ENCODE measurements at regions not wholly inside any gene's neighbourhood (a gene's known extent, or its start where the extent isn't known, plus 50 kb on each side); places are given as distances from the start of the nearest gene placed in this dataset.

DNA sequence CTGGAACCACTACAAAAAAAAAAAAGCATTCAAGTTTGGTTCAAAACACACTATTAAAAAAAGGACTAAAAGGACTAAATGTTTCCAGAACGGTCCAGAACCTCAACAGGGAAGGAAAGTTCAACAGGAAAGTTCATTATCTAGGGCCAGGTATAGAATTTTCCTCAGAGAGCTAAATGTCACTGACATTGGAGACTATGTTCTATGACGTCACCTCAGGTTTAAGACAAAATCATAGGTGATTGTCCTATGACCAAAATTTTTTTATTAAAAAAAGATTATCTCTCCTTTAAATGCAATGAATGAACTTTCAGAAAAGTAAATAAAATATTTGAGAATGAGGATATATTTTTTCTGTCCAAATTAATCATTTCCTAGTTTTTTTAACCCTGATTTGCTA, 746.7 kb upstream of the USP15 start:
- no peak overlapping the region for H3K4me3 ChIP-seq (ENCODE audit: low read depth, poor library complexity, severe bottlenecking)
- WGBS, 2 donors = 71 to 83% methylated on average over 2 of the region's 2 CpGs
- DNase-seq (ENCODE audit: low spot score in 2 of 2) = no peak
- no peak for TF ChIP-seq POLR2A (IDR thresholded peaks at IDR 0.05)
- TF ChIP-seq, protein P1, sequence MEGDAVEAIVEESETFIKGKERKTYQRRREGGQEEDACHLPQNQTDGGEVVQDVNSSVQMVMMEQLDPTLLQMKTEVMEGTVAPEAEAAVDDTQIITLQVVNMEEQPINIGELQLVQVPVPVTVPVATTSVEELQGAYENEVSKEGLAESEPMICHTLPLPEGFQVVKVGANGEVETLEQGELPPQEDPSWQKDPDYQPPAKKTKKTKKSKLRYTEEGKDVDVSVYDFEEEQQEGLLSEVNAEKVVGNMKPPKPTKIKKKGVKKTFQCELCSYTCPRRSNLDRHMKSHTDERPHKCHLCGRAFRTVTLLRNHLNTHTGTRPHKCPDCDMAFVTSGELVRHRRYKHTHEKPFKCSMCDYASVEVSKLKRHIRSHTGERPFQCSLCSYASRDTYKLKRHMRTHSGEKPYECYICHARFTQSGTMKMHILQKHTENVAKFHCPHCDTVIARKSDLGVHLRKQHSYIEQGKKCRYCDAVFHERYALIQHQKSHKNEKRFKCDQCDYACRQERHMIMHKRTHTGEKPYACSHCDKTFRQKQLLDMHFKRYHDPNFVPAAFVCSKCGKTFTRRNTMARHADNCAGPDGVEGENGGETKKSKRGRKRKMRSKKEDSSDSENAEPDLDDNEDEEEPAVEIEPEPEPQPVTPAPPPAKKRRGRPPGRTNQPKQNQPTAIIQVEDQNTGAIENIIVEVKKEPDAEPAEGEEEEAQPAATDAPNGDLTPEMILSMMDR (IDR thresholded peaks at IDR 0.05) = no peak
- intact Hi-C loops (cut with DNase I; ENCODE audit: low total_unique reads) = no loop called here

- DNase-seq (ENCODE audit: low spot score in 2 of 2) = no peak
- WGBS, 2 donors = 50 to 54% methylated on average over 8 of the region's 8 CpGs
- no peak overlapping the region for H3K4me3 ChIP-seq (ENCODE audit: low read depth, poor library complexity, severe bottlenecking)
- intact Hi-C loops (cut with DNase I; ENCODE audit: low total_unique reads) = no loop called here
- TF ChIP-seq POLR2A (IDR thresholded peaks at IDR 0.05) = no peak
- TF ChIP-seq, protein P1 (IDR thresholded peaks at IDR 0.05) = no peak
These were observed 746.2 kb upstream of the USP15 start for GRCh38 chr12:61514016-61514415.

- intact Hi-C loops (cut with DNase I; ENCODE audit: low total_unique reads) = no loop called here
- WGBS, 2 donors = 58 to 78% methylated on average over 1 of the region's 1 CpG
- DNase-seq (ENCODE audit: low spot score in 2 of 2) = no peak
- H3K4me3 ChIP-seq (ENCODE audit: low read depth, poor library complexity, severe bottlenecking) = no peak overlapping the region
- TF ChIP-seq, protein P1 (IDR thresholded peaks at IDR 0.05) = no peak
- no peak for TF ChIP-seq POLR2A (IDR thresholded peaks at IDR 0.05)
These were observed 738.9 kb upstream of the USP15 start for GRCh38 chr12:61521258-61521657.

DNA sequence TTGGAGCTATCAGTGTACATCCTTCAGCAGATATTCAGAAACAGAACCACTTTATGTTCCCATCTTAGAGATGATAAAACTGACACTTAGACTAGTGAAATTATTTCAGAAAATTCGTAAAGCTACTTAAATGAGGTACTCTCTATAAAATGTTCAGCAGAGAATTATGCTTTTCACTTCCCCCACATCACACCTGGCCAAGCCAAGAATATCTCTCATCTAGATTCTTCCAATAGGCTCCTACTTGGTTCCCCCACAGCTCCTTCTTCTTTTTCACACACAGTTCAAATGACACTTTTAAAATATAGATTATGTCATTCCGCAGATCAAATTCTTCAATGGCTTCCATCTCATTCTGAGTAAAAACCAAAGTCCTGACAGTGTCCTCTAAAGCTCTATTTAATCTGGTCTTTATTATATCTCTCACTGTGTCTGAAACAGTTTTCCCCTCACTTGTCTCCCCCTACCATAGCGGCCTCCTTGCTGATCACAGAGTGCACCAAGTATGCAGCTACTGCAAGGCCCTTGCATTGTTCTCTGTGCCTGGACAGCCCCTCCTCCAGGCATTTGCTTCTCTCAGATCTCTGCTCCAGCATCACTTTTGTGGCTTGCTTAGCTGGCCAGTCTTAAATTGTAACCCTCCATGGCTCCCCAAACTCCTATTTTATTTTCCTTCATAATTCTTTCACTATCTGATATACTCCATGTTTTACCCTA, 736.8 kb upstream of the USP15 start:
- 78 to 82% methylated on average over 3 of the region's 3 CpGs for WGBS, 2 donors
- intact Hi-C loops (cut with DNase I; ENCODE audit: low total_unique reads) = no loop called here
- DNase-seq (ENCODE audit: low spot score in 2 of 2) = no peak
- no peak overlapping the region for H3K4me3 ChIP-seq (ENCODE audit: low read depth, poor library complexity, severe bottlenecking)
- TF ChIP-seq, protein P1 (IDR thresholded peaks at IDR 0.05) = no peak
- no peak for TF ChIP-seq POLR2A (IDR thresholded peaks at IDR 0.05)

- 42 to 45% methylated on average over 2 of the region's 2 CpGs for WGBS, 2 donors
- H3K4me3 ChIP-seq (ENCODE audit: low read depth, poor library complexity, severe bottlenecking) = no peak overlapping the region
- intact Hi-C loops (cut with DNase I; ENCODE audit: low total_unique reads) = no loop called here
- no peak for TF ChIP-seq POLR2A (IDR thresholded peaks at IDR 0.05)
- TF ChIP-seq, protein P1 (IDR thresholded peaks at IDR 0.05) = no peak
- no peak for DNase-seq (ENCODE audit: low spot score in 2 of 2)
These were observed 735.4 kb upstream of the USP15 start for GRCh38 chr12:61524851-61525250.

- intact Hi-C loops (cut with DNase I; ENCODE audit: low total_unique reads) = no loop called here
- no peak for DNase-seq (ENCODE audit: low spot score in 2 of 2)
- H3K4me3 ChIP-seq (ENCODE audit: low read depth, poor library complexity, severe bottlenecking) = no peak overlapping the region
- TF ChIP-seq, protein P1 (IDR thresholded peaks at IDR 0.05) = no peak
- no peak for TF ChIP-seq POLR2A (IDR thresholded peaks at IDR 0.05)
- WGBS, 2 donors = 80 to 91% methylated on average over 3 of the region's 3 CpGs
These were observed 734.9 kb upstream of the USP15 start for GRCh38 chr12:61525331-61525730.
